ENCODE measurements at regions not wholly inside any gene's neighbourhood (a gene's known extent, or its start where the extent isn't known, plus 50 kb on each side); places are given as distances from the start of the nearest gene placed in this dataset.

DNA sequence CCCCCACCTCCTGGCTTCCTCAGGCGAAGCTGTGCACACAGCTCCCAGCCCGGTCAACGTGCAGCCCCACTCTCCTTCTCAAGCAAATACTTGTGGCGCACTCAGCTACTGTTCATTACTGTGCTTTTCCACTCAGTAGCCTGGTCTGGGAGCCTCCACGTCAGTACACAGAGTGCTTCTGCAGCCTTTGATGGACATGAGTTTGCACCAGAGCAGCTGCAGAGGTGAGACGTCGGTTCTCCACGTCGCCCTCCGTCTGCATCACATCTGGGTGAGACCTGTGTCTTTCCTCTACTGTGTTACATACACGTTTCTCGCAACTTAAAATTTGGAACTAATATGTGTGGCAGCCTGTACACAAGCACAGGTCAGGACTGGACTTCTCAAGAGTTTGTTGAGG is 334.3 kb downstream of the C16orf95 start:
- POLR2A ChIA-PET = no interaction called here
- CTCF ChIA-PET = no interaction called here

GRCh38 chr16:86983621-86984020 is 333.6 kb downstream of the C16orf95 start:
- H3K4me3 ChIP-seq (ENCODE audit: low read depth, low read length) = no peak overlapping the region
- no peak for DNase-seq (ENCODE audit: low read depth, low spot score)
- CTCF ChIA-PET = interaction anchor here (1.1 kb wide), 1 partner anchor 26 kb away, joined by 3 read pairs; no protein-coding TSS in a partner anchor
- POLR2A ChIA-PET = no interaction called here
- no peak for TF ChIP-seq CTCF (IDR thresholded peaks at IDR 0.05; ENCODE audit: insufficient read depth, low read length, missing control alignments)

More for the DNA sequence above, 334.3 kb downstream of the C16orf95 start:
- H3K4me3 ChIP-seq (ENCODE audit: low read depth, low read length) = no peak overlapping the region
- DNase-seq (ENCODE audit: low read depth, low spot score) = no peak
- no peak for TF ChIP-seq CTCF (IDR thresholded peaks at IDR 0.05; ENCODE audit: insufficient read depth, low read length, missing control alignments)

DNA sequence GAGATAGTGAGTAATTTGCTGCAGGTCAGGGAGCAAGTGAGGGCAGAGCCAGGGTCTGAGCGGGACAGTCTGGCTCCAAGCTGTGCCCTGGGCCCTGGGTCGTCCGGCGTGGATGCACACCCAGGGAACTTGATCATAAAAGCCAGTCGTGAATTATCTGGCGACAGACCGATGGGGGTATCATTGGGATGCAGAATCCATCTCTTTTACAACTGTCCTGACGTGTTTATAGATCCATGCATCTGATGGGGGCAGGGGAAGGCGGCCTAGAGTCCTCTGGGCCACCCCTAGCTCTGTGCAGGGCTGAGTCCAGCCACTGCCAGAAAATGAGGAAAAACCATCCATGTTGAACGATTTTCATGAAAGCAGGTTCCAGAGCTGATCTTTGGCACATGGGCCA is 332.8 kb downstream of the C16orf95 start:
- DNase-seq (ENCODE audit: low read depth, low spot score) = no peak
- CTCF ChIA-PET = interaction anchor here (1.1 kb wide), 1 partner anchor 27 kb away, joined by 3 read pairs; no protein-coding TSS in a partner anchor
- H3K4me3 ChIP-seq (ENCODE audit: low read depth, low read length) = no peak overlapping the region
- POLR2A ChIA-PET = no interaction called here
- TF ChIP-seq CTCF (IDR thresholded peaks at IDR 0.05; ENCODE audit: insufficient read depth, low read length, missing control alignments) = no peak

- H3K4me3 ChIP-seq (ENCODE audit: low read depth, low read length) = no peak overlapping the region
- no peak for DNase-seq (ENCODE audit: low read depth, low spot score)
- ChIA-PET CTCF (no interaction called here), POLR2A (no interaction called here)
- no peak for TF ChIP-seq CTCF (IDR thresholded peaks at IDR 0.05; ENCODE audit: insufficient read depth, low read length, missing control alignments)
These were observed 332.1 kb downstream of the C16orf95 start for GRCh38 chr16:86984991-86985647.

DNA sequence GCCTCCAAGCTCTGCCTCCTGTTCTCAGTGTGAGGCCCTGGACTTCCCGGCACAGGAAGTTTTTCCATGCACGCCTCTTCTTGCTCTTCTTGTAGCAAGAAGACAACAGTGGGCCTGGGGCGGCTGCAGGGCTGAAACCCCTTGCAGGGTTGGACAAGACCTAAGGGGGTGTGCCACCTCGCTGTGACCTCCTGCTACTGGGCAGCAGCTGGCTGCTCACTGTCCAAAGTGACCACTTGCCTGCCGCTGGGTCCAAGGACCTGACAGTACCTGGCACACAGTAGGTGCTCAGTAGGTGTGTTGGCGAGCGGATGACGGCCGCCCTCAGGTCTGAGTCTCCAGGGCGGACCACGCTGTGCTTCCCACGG is 331.6 kb downstream of the C16orf95 start:
- ChIA-PET CTCF (no interaction called here), POLR2A (no interaction called here)
- TF ChIP-seq CTCF (IDR thresholded peaks at IDR 0.05; ENCODE audit: insufficient read depth, low read length, missing control alignments) = no peak
- no peak overlapping the region for H3K4me3 ChIP-seq (ENCODE audit: low read depth, low read length)
- no peak for DNase-seq (ENCODE audit: low read depth, low spot score)

- CTCF ChIA-PET = no interaction called here
- TF ChIP-seq CTCF (IDR thresholded peaks at IDR 0.05; ENCODE audit: insufficient read depth, low read length, missing control alignments) = no peak
- POLR2A ChIA-PET = no interaction called here
- no peak overlapping the region for H3K4me3 ChIP-seq (ENCODE audit: low read depth, low read length)
- no peak for DNase-seq (ENCODE audit: low read depth, low spot score)
These were observed 331.1 kb downstream of the C16orf95 start for GRCh38 chr16:86986136-86986535.
